ENCODE measurements at regions not wholly inside any gene's neighbourhood (a gene's known extent, or its start where the extent isn't known, plus 50 kb on each side); places are given as distances from the start of the nearest gene placed in this dataset.

DNA sequence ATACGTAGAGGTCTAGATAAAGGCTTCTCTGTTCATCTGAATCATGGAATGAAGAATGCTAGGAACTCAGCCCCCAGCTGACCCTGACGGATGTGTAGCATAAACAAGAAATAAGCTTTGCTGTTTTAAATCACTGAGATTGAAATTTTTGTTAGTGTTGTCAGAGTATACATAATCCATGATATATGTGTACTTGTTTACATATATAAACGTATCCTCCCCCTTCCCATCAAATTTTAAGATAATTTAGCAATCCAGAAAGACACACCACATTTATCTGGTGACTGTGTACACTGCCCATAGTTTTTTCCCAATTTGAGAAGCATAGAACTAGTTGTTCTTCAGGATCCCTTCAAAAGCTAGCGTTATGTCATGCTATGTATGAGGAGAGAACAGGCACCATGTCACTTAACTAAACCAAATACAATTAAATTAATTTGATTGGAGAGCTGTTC, 80.8 kb upstream of the OSMR start:
- TF ChIP-seq, protein P1, sequence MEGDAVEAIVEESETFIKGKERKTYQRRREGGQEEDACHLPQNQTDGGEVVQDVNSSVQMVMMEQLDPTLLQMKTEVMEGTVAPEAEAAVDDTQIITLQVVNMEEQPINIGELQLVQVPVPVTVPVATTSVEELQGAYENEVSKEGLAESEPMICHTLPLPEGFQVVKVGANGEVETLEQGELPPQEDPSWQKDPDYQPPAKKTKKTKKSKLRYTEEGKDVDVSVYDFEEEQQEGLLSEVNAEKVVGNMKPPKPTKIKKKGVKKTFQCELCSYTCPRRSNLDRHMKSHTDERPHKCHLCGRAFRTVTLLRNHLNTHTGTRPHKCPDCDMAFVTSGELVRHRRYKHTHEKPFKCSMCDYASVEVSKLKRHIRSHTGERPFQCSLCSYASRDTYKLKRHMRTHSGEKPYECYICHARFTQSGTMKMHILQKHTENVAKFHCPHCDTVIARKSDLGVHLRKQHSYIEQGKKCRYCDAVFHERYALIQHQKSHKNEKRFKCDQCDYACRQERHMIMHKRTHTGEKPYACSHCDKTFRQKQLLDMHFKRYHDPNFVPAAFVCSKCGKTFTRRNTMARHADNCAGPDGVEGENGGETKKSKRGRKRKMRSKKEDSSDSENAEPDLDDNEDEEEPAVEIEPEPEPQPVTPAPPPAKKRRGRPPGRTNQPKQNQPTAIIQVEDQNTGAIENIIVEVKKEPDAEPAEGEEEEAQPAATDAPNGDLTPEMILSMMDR (IDR thresholded peaks at IDR 0.05; ENCODE audit: insufficient read depth, low read depth, low read length), result no peak
- no peak for TF ChIP-seq EZH2 (IDR thresholded peaks at IDR 0.05; ENCODE audit: insufficient read depth, low read length)

Data from astrocyte (in vitro differentiated cells and primary cell).